DND-41 (cell line): ENCODE measurements at regions not wholly inside any gene's neighbourhood (a gene's known extent, or its start where the extent isn't known, plus 50 kb on each side); places are given as distances from the start of the nearest gene placed in this dataset.

ENCODE experiments used
- CTCF ChIP-seq: IDR thresholded peaks from 2 replicates; pipeline ENCODE4 v1.5.1; 2012; ENCODE audit warnings: borderline replicate concordance, low read length, moderate library complexity, mild to moderate bottlenecking; ENCODE audit not compliant: poor library complexity, severe bottlenecking; ENCODE audit errors: extremely low read depth
- EZH2 ChIP-seq: IDR thresholded peaks from 3 replicates; pipeline ENCODE4 v1.6.1; 2012; ENCODE audit warnings: borderline replicate concordance, low read depth, mild to moderate bottlenecking, moderate library complexity, low read length, inconsistent platforms; ENCODE audit not compliant: severe bottlenecking

GRCh38 chr3:19688767-19689166, 245.2 kb downstream of the EFHB start:
- TF ChIP-seq CTCF (peak; percentile 23), EZH2 (no peak)
